GM12891 (cell line): ENCODE measurements at regions not wholly inside any gene's neighbourhood (a gene's known extent, or its start where the extent isn't known, plus 50 kb on each side); places are given as distances from the start of the nearest gene placed in this dataset.

Source experiments
- POLR2A ChIP-seq: IDR thresholded peaks from 2 replicates; pipeline ENCODE4 v1.6.1; 2011; ENCODE audit warnings: low read depth, low read length, control low read depth
- POLR2AphosphoS5 ChIP-seq: IDR thresholded peaks from 2 replicates; pipeline ENCODE4 v1.6.1; 2011; ENCODE audit warnings: low read depth, low read length, control low read depth
- SPI1 ChIP-seq: IDR thresholded peaks from 2 replicates; pipeline ENCODE4 v1.6.1; 2011; ENCODE audit warnings: low read depth, low read length, control low read depth

DNA sequence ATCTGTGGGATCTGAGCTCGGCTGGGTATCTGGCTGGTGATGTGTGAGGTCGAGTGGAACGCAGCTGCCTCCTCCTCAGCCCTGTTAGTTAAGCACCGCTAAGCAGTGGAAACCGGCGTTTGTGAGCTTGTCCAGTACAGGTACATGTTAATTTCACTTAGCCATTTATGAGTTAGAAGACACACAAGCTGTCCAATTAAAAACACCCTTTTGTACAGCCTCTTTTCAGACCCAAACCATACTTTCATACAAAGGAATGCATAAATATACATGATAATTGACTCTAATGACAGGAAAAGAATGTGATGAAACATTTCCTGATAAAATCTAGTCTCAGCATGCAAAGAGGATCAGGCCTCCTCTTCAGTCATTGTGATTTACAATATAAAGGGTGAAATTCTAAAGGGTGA lies 163.6 kb upstream of the FAT1 start:
- TF ChIP-seq POLR2A (no peak), POLR2AphosphoS5 (no peak), SPI1 (no peak)
